Common myeloid progenitor, CD34-positive (primary cell): ENCODE measurements at regions not wholly inside any gene's neighbourhood (a gene's known extent, or its start where the extent isn't known, plus 50 kb on each side); places are given as distances from the start of the nearest gene placed in this dataset.

ENCODE experiments used
- CTCF ChIA-PET: fragments of 350-600 bp; sonication (Branson Sonifier 250); formaldehyde crosslinking; loops from one replicate; lab custom pipeline; 2021; ENCODE audit warnings: antibody characterized with exemption; lab: Charles Lee
- POLR2A ChIA-PET: fragments of 350-600 bp; sonication (Branson Sonifier 250); formaldehyde crosslinking; loops from one replicate; lab custom pipeline; 2021; ENCODE audit warnings: antibody characterized with exemption; lab: Charles Lee
- DNase-seq, 3 donors: peaks; one replicate each; pipeline versions ENCODE4 v3.0.0 to v3.0.0-alpha.2; 2013
- H3K27ac ChIP-seq, 2 experiments: 1 replicate in 1 of 2; 2 replicates in 1 of 2; pipeline ENCODE4 v1.7.0; 2013; ENCODE audit warnings: inconsistent platforms in 2 of 2, low read length in 2 of 2, mild to moderate bottlenecking in 2 of 2, low read depth in 1 of 2, moderate library complexity in 1 of 2; ENCODE audit not compliant: severe bottlenecking in 2 of 2, insufficient read depth in 1 of 2, poor library complexity in 1 of 2
- H3K27me3 ChIP-seq, 5 experiments: replicated peaks in 2 of 5; 1 replicate in 3 of 5; 2 replicates in 2 of 5; pipeline versions ENCODE4 v1.6.1 to v1.7.0; 2013; ENCODE audit warnings: low read length in 4 of 5, mild to moderate bottlenecking in 2 of 5, moderate library complexity in 2 of 5, inconsistent platforms in 1 of 5; ENCODE audit not compliant: insufficient read depth in 5 of 5, control insufficient read depth in 4 of 5
- H3K36me3 ChIP-seq, 4 experiments: 1 replicate in 2 of 4; 2 replicates in 2 of 4; pipeline versions ENCODE4 v1.6.1 to v1.7.0; 2013; ENCODE audit warnings: low read length in 3 of 4, control low read depth in 1 of 4, mild to moderate bottlenecking in 1 of 4; ENCODE audit not compliant: control insufficient read depth in 4 of 4, insufficient read depth in 4 of 4
- H3K4me1 ChIP-seq, 4 experiments: 1 replicate in 3 of 4; 2 replicates in 1 of 4; pipeline versions ENCODE4 v1.6.1 to v1.7.1; 2013; ENCODE audit warnings: low read length in 3 of 4, mild to moderate bottlenecking in 3 of 4, control low read depth in 1 of 4, inconsistent platforms in 1 of 4, moderate library complexity in 1 of 4; ENCODE audit not compliant: control insufficient read depth in 4 of 4, insufficient read depth in 4 of 4; ENCODE audit errors: control extremely low read depth in 1 of 4
- H3K4me3 ChIP-seq, 7 experiments: 1 replicate in 4 of 7; 2 replicates in 3 of 7; pipeline versions ENCODE4 v1.5.1 to v1.7.0; 2013; ENCODE audit warnings: mild to moderate bottlenecking in 7 of 7, low read length in 6 of 7, moderate library complexity in 6 of 7, inconsistent platforms in 2 of 7, low read depth in 2 of 7, control low read depth in 1 of 7; ENCODE audit not compliant: insufficient read depth in 4 of 7, control insufficient read depth in 1 of 7; ENCODE audit errors: extremely low read depth in 1 of 7
- H3K9me3 ChIP-seq, 5 experiments: 1 replicate in 4 of 5; 2 replicates in 1 of 5; pipeline versions ENCODE4 v1.6.1 to v1.7.1; 2013; ENCODE audit warnings: low read length in 4 of 5, mild to moderate bottlenecking in 2 of 5, inconsistent platforms in 1 of 5, low read depth in 1 of 5, moderate library complexity in 1 of 5; ENCODE audit not compliant: control insufficient read depth in 4 of 5, insufficient read depth in 2 of 5; ENCODE audit errors: control extremely low read depth in 1 of 5
- WGBS: methylation state at CpG from one replicate; pipeline ENCODE4 v1.1.5; 2013; ENCODE audit not compliant: insufficient coverage; 5-methylcytosine and 5-hydroxymethylcytosine counted together

GRCh38 chr5:168008555-168008954 is 282.9 kb upstream of the WWC1 start:
- Histone ChIP-seq H3K36me3 (no peaks in the 10 kb centered on the region), H3K9me3 (no peaks in the 10 kb centered on the region), H3K27ac (no peak overlapping the region), H3K4me1 (no peaks in the 10 kb centered on the region), H3K4me3 (no peak overlapping the region), H3K27me3 (peaks cover 0 to 2% (median 0%) of the 10 kb centered on the region in 5 experiments)
- no peak for DNase-seq
- ChIA-PET CTCF (no interaction called here), POLR2A (interaction anchor here (0.6 kb wide), 1 partner anchor 8 kb away, joined by 3 read pairs; no protein-coding TSS in a partner anchor)
- WGBS = 93% methylated on average over 2 of the region's 4 CpGs

- Histone ChIP-seq H3K27me3 (peaks cover 0 to 3% (median 0%) of the 10 kb centered on the region in 5 experiments), H3K9me3 (no peaks in the 10 kb centered on the region), H3K36me3 (no peaks in the 10 kb centered on the region), H3K4me1 (no peaks in the 10 kb centered on the region), H3K4me3 (no peak overlapping the region), H3K27ac (no peak overlapping the region)
- no peak for DNase-seq
- ChIA-PET POLR2A (no interaction called here), CTCF (interaction anchor here (1.5 to 1.9 kb wide), 2 partner anchors 10 to 44 kb away, joined by 3 to 5 read pairs; no protein-coding TSS in a partner anchor)
- 97% methylated on average over 3 of the region's 6 CpGs for WGBS
These were observed 280.3 kb upstream of the WWC1 start for GRCh38 chr5:168011096-168011495.

GRCh38 chr5:168012006-168012405 is 279.4 kb upstream of the WWC1 start:
- no peak overlapping the region for H3K4me3 ChIP-seq
- no peaks in the 10 kb centered on the region for H3K4me1 ChIP-seq
- ChIA-PET CTCF (interaction anchor here (0.8 to 1.9 kb wide), 3 partner anchors 9 to 35 kb away, joined by 3 to 5 read pairs (median 5); no protein-coding TSS in a partner anchor), POLR2A (no interaction called here)
- no peak overlapping the region for H3K27ac ChIP-seq
- H3K9me3 ChIP-seq = no peaks in the 10 kb centered on the region
- WGBS = 90% methylated on average over 4 of the region's 5 CpGs
- peaks cover 0 to 5% (median 0%) of the 10 kb centered on the region in 5 experiments for H3K27me3 ChIP-seq
- no peaks in the 10 kb centered on the region for H3K36me3 ChIP-seq
- no peak for DNase-seq

GRCh38 chr5:168013546-168013945 is 277.9 kb upstream of the WWC1 start:
- no peaks in the 10 kb centered on the region for H3K36me3 ChIP-seq
- ChIA-PET CTCF (interaction anchor here (1.3 kb wide), 1 partner anchor 291 kb away, joined by 5 read pairs; no protein-coding TSS in a partner anchor), POLR2A (no interaction called here)
- no peak for DNase-seq
- no peak overlapping the region for H3K27ac ChIP-seq
- peaks cover 0 to 5% (median 0%) of the 10 kb centered on the region in 5 experiments for H3K27me3 ChIP-seq
- no peaks in the 10 kb centered on the region for H3K4me1 ChIP-seq
- WGBS = 89% methylated on average over 2 of the region's 4 CpGs
- H3K4me3 ChIP-seq = no peak overlapping the region
- no peaks in the 10 kb centered on the region for H3K9me3 ChIP-seq

GRCh38 chr5:168014433-168015123 is 276.9 kb upstream of the WWC1 start:
- WGBS = 100% methylated on average over 3 of the region's 5 CpGs
- H3K27me3 ChIP-seq = peaks cover 0 to 5% (median 0%) of the 10 kb centered on the region in 5 experiments
- H3K4me3 ChIP-seq = no peak overlapping the region
- ChIA-PET POLR2A (no interaction called here), CTCF (interaction anchor here (1.3 kb wide), 1 partner anchor 292 kb away, joined by 5 read pairs; no protein-coding TSS in a partner anchor)
- no peaks in the 10 kb centered on the region for H3K36me3 ChIP-seq
- H3K27ac ChIP-seq = no peak overlapping the region
- no peaks in the 10 kb centered on the region for H3K4me1 ChIP-seq
- no peak for DNase-seq
- no peaks in the 10 kb centered on the region for H3K9me3 ChIP-seq

- CTCF ChIA-PET = interaction anchor here (1.7 kb wide), 1 partner anchor 293 kb away, joined by 4 read pairs; no protein-coding TSS in a partner anchor
- H3K27ac ChIP-seq = no peak overlapping the region
These were observed 275.9 kb upstream of the WWC1 start for GRCh38 chr5:168015506-168015905.

GRCh38 chr5:168017313-168017712 is 274.1 kb upstream of the WWC1 start:
- H3K9me3 ChIP-seq = no peaks in the 10 kb centered on the region
- H3K27me3 ChIP-seq = peaks cover 0 to 7% (median 0%) of the 10 kb centered on the region in 5 experiments
- POLR2A ChIA-PET = interaction anchor here (0.7 kb wide), 1 partner anchor 977 kb away, joined by 3 read pairs; no protein-coding TSS in a partner anchor
- WGBS = 36% methylated on average over 3 of the region's 3 CpGs
- CTCF ChIA-PET = interaction anchor here (1.1 kb wide), 1 partner anchor 30 kb away, joined by 3 read pairs; no protein-coding TSS in a partner anchor
- H3K4me1 ChIP-seq = peaks cover 0 to 13% (median 3%) of the 10 kb centered on the region in 4 experiments
- H3K27ac ChIP-seq = no peak overlapping the region
- H3K4me3 ChIP-seq = peak overlapping the region in 1 of 7 experiments; percentile 6
- no peak for DNase-seq
- H3K36me3 ChIP-seq = no peaks in the 10 kb centered on the region

More at GRCh38 chr5:168015506-168015905, 275.9 kb upstream of the WWC1 start:
- POLR2A ChIA-PET = no interaction called here
- peaks cover 0 to 5% (median 0%) of the 10 kb centered on the region in 5 experiments for H3K27me3 ChIP-seq
- H3K36me3 ChIP-seq = no peaks in the 10 kb centered on the region
- H3K4me1 ChIP-seq = peaks cover 0 to 4% (median under 1%) of the 10 kb centered on the region in 4 experiments
- H3K4me3 ChIP-seq = no peak overlapping the region
- H3K9me3 ChIP-seq = no peaks in the 10 kb centered on the region
- DNase-seq = no peak
- 88% methylated on average over 6 of the region's 7 CpGs for WGBS
